NCI-H2171 treated with DMSO at 0.1 percent for 48 hours (cell line): ENCODE measurements at regions not wholly inside any gene's neighbourhood (a gene's known extent, or its start where the extent isn't known, plus 50 kb on each side); places are given as distances from the start of the nearest gene placed in this dataset.

Experiments
- DNase-seq: peaks from one replicate; lab custom pipeline; 2025; lab: John Stamatoyannopoulos, UW

DNA sequence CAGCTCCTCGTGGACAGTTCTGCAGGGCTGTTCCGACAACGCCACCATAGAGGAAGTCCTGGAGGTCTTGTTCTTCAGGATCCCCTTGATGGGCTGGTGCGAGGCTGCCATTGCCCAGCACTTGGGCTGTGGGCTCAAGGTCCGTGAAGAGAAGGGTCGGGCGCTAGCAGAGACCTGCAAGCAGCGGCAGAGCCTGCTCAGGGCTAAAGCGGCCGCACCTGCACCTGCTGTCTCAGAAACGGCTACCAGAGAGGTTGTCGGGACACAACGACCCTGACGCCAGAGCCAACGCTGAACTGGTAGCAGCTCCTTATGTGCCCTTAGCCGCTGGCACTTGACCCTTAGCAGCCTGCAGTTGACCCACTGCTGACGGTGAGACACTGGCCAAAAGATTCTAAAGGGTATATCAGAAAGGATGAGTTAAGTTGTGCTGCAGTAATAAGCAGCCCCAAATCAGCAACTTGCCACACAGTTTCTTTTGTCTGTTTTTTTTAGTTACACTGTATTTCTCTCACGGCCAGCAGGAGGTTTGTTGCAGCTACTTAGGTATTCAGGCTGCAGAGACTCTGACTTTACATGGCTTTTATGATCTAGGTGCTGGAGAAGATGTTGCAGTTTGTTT is 55.5 kb upstream of the ST6GAL2 start:
- no peak for DNase-seq

DNA sequence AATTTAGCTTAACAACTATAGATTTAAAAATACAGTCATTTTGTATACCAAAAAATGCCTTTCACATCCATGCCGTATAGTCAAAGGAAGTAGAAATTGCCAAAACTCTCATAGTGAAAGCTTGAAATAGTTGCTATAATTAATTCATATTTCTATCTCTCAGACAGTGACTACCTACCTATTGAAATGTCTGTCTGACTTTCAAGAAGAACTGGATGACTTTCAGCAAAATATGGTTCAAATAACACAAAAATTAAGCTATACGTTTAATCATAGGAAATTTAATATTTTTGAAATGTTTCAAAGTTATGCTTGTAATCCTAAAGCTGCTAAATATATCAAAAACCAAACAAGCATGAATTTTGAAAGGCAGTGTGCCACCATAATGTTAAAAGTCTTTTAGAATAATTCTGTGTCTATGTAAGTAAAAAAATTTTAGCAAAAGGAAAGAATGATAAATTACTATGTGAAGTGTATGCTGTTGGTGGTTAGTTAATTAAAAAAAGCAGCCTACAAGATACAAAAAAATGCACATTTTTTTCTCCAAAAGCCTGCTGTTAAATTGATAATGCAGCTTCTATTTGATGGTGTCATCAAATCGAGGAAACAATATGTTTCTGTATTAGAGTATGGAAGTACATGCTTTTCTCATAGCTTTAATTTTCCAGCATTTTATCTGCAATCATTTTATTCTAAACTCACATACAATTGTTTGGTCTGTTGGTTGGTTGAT is 57.7 kb upstream of the ST6GAL2 start:
- DNase-seq, result no peak

DNA sequence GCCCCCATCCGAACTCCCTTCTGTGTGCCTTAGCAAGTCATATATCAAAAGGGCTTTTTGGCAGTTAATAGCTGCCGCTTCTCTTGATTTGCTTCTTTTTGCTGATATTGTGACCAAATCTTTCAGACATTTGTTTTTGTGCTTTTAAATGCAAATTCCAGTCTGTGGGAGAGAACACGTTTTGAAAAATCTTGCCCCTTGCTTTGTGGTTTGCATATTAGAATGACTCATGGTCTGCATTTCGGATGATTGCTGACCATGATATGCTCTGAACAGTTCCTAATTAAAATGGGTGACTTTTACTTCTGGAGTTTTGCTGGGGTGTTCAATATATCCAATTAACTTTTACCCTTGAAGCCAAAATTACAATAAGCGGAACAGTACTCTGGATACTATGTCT is 58.2 kb upstream of the ST6GAL2 start:
- DNase-seq, result no peak

DNA sequence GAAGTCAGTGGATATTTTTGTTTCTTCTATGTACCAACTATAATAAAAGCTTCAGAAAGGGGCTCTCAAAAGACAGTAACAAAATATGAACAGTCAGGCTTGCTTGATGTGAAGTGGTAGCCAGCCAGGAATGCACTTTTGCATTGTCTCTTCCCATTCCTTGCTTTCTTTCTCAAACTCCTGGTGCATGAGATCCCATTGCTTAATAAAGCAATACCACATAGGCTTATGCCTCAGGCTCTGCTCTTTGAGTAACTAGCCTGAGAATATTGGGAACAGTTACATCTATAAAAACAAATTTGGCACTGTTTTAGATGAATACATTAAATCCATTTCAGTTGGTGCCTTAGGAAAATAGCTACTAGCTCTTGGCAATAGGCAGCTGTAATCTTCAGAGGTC is 62.6 kb upstream of the ST6GAL2 start:
- no peak for DNase-seq

DNA sequence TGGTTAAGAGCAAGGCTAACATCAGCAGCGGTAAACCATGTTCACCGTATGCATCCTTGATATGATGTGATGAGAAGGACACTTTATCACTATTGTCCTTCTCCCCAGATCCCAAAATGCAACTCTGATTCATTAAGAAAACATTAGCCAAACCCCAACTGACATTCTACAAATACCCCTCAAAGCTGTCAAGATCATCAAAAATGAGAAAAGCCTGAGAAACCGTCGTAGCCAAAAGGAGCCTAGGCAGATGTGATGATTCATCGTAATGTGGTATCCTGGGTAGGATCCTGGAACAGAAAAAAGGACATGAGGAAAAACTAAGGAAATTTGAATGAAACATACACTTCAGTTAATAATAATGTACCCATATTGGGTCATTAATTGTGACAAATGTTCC is 67.3 kb upstream of the ST6GAL2 start:
- DNase-seq, result no peak

DNA sequence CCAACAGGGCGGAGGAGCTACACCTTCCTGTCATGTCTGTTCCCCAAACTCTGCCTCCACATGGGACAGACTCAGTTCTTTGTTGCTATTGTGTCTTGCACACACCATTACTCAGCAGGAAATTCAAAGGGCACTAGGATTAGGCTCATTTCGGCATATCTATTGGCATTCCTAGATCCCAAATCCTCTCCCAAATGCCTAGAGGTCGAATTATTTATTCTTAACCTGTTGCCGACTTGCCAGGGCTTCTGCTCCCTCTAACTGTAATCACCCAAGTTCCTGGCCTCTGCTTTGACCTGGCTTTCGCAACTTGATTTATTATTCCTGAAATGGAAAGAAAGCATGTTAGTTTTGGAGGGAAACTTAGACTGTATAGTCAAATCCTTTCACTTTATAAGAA is 67.8 kb upstream of the ST6GAL2 start:
- no peak for DNase-seq

DNA sequence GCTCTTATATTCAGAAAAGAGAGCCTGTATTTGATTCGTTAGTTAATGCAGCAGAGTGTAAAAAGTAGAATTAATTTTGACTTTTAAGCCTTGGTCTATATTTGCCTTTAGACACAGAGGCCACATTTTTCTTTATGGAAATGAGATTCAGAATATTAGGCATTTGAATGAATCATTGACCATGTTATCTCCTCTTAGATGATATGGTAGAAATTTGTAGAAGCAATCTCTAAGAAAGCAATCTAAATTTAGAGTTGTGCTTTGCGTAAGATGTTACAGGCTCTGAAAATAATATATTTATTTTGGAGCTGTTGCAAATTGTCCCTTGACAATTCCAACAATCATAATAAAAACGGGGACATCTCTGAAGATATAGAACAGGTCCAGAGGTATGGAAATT is 68.3 kb upstream of the ST6GAL2 start:
- DNase-seq, result no peak

DNA sequence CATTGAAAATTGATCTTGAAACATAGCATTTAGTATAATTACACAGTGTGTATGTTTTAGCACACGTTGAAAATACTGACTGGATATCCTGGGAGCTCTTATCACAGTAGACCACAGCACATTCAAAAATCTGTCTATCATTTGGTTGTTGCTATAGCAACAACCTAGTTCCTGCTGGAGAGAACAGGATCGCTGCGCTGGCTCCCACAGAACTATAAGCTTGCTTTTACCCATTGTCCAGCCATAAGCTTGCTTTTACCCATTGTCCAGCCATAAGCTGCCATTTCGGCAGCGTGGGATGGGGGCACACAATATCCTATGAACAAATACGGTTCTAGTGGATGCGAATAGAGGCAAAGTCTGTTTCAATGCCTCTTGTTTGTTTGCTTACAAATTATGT is 70.4 kb upstream of the ST6GAL2 start:
- DNase-seq, result no peak

DNA sequence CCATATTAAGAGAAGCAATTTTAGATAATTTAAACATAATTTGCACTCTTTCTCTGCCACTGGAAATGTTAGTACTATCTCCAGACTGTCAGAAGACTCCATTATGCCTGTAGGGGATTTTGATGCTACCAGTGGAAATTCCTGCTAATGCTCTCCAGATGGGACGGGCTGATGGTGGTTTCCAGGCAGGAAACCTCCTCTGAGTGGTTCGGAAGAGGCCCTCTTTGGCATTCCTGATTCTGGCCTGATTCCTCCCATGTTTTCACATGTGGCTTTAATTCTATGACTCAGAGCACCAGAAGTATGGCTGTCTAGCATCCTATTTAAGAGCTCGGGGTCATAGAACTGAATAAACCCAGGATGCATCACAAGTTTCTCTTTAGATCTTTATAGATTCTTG is 70.9 kb upstream of the ST6GAL2 start:
- no peak for DNase-seq

DNA sequence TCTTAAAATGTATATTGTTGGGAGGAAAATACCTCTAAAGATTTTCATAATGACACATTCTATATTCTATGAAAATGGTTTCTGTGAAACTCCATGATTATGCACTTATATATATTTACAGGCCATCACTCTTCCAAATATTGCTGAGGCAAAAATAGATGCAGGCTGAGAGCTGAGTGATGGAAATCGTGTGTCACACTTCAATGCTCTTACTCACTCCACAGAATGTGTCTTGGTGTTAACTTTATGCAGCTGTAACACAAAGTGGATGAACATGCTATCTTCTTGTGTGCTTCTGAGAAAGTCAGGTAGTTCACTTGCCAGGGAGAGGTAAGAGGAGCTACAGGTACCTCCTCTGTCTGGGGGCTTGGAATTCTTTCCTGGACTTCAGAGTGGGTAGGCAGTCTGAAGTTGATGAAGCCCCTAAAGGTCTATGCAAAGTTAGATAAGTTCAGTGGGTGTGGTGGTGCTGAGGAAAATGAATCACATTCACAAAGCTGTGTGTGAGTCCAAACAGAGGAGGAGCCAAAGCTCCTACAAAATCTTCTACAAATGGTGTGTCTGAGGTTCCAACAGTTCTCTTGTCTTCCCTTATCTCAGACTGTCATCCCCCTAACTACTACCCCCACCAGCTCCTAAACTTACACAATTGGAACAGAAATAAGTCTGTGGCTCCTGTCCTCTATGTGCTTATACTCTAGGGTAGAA is 74.2 kb upstream of the ST6GAL2 start:
- DNase-seq, result no peak

DNA sequence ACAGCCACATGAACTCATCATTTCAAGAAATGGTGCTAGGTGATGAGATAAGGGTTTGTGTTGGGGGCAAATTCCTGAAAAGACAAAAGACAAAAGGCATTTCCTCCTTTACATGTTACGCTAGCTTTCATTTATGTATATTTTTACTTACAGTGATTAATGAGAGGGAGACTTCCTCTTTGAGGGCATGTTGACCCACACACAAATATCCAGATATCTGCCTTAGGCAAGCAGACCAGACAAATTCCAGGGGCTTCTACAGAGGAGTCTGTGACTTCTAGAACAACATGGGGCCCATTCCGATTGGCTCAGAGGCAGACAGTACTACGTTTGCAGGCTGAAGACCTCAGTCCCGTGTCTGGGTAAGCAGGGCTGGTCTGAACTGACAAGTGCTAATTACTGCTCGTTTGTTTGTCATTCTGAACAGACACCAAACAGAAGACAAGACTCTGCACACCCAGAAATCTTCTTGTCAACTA is 74.8 kb upstream of the ST6GAL2 start:
- DNase-seq, result no peak

DNA sequence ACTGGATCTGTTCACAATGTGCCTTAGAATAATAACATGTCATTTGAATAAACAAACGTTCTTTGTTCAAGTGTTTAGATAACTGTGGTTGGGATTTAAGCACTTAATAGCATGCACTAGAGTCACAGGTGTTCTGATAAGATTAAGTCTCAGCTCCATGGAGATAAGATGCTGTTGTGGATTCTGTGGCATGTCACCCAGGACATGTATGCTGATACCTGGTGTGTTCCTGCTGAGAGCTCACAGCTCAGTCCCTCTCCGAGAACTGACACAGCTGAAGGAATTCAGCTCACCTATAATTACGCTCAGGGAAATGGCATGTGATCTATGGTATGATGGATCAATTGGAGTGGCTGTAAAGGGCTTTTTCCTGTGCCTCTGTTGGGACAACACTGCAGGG is 75.4 kb upstream of the ST6GAL2 start:
- DNase-seq, result no peak

DNA sequence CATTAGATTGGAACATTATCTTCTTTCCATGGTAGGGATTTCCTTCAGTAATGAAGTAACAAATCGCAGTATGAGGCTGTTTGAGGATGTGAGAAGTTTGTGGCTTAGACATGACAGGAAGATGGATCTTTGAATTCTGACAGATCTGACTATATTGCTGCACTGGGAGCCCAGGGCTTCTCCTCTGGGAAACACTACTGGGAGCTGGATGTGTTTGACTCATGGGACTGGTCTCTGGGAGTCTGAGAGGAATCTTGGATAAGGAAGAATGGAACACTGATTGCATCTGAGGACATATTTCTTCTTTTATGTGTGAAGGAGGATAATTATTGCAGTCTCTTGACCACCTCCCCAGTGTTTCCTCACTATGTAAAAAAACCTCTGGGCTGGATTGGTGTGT is 77.2 kb upstream of the ST6GAL2 start:
- DNase-seq, result no peak

DNA sequence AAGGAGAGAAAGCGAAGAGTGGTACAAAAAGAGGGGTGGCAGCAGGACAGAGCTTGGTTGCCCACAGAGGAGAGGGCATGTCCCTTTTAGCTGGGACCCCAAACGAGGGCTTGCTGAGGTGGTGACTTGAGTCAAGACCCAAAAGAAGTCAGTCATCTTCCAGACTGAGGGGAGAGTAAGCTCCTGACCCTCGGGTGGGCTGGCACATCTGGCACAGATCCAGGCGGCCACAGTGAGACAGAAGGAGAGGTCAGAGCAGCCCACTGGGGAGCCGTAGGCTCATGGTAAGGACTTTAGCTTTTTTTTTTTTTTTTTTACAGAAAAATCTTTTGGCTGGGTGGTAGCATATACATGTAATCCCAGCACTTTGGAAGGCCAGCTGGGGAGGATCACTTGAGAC is 77.9 kb upstream of the ST6GAL2 start:
- no peak for DNase-seq

DNA sequence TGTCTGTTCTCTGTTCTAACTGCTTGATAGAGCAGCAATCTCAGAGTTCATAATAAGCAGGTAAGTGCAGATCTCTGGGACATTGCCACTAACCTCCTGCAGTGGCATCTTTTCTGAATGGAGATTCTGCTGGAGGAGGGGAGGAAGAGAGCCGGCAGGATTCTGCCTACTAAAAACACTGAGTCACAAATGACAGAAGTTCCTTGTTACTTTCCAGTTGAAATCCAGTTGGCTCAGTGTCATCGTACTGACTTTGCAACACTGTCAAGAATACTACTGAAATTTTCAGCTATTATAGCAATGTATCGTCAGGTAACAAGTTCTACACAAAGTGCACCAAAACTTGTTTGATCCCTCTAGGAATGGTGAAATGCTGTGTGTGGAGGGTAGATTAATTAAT is 79.6 kb upstream of the ST6GAL2 start:
- no peak for DNase-seq

DNA sequence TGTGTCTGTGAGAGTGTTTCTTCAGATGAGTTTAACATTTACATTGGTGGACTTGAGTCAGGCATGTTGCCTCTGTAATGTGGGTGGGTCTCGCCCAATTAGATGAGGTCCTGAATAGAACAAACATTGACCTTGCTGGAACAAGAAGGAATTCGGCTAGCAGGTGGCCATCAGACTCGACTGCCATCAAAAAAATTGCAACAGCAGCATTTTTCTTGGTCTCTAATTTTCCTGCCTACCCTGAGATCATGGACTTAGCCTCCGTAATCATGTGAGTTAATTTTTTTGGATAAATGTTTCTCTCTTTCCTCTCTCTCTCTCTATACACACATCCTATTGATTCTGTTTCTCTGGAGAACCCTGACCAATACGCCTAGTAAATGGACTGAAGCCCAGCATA is 83.8 kb upstream of the ST6GAL2 start:
- DNase-seq, result no peak

DNA sequence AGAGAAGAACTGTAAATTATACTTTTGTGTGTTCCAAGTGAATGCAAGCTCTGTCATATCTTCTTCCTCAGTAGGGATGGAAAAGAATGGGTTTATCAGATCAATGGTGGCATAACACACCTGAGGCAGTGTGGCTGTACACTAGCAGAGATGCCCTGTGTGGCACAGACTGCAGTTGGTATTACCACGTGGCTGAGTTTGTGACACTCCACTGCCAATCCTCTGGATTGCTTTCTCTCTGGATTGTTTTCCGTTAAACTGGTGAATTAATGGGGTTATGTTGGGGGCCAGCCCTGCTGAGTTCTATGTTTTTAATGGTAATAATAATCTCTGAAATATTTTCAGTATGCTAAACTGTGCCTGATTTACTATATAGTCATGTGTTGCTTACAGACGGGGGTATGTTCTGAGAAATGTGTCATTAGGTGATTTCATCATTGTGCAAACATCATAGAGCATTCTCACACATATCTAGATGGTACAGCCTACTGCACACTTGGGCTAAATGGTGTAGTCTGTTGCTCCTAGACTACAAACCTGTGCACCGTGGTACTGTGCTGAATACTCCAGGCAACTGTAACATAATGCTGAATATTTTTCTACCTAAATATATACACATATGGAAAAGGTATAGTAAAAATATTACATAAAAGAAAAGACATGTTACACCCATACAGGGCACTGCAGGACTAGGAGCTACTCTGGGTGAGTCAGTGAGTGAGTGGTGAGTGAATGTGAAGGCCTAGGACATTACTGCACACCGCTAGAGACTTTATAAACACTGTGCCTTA is 84.7 kb upstream of the ST6GAL2 start:
- DNase-seq, result no peak

DNA sequence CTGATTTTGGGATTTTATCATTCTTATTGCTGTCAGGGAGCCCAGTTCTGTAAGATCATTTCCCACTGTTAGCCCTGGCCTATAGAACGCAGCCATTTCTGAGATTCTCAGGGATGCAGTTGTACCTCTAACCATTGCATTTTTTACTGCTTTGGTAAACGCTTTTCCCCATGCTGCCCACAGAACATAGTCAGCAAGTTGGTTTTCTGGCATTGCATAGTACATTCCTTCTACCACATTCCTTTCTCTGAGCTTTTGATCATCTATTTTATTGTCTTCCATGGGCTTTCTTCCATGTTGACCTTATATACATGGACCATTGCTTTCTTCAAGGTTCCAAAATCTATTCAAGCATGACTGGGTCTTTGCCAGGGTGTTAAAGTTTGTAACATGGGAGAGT is 86.8 kb upstream of the ST6GAL2 start:
- no peak for DNase-seq

DNA sequence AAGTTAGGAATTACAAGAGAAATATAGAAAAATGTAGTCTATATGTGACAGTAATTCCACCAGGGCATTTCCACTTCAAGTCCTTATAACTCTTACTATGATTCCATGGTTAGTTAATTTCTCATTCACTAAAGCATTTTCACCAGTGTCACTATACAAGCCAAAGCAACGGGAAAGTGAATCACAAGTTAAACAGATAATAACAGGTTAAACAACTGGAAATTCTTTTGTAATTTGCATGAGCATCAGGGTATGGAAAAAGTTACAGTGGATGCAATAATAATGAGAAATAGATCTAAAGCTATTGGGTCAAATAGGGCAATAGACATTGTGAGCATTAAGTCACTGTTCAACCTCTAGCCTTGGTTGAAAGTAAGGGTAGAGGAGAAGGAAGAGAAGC is 88.9 kb upstream of the ST6GAL2 start:
- DNase-seq, result no peak

DNA sequence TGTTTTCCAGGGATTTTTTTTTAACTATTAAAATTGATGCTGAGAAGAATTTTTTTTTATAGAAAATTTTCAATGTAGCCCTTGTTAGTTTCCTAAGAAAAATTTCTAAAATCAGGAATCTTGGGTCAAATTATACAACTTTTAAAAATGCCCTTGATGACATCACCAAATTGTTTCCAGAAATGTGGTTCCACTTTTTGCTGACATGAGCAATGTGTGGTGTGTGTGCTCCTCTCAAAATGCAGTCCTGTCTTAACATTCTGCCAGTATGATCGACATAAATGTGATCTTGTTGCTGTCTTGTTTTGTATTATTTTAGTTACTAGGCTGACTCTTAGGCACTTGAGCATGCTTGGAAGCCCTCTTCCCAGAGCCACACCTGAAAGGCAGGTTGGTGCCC is 89.7 kb upstream of the ST6GAL2 start:
- no peak for DNase-seq

DNA sequence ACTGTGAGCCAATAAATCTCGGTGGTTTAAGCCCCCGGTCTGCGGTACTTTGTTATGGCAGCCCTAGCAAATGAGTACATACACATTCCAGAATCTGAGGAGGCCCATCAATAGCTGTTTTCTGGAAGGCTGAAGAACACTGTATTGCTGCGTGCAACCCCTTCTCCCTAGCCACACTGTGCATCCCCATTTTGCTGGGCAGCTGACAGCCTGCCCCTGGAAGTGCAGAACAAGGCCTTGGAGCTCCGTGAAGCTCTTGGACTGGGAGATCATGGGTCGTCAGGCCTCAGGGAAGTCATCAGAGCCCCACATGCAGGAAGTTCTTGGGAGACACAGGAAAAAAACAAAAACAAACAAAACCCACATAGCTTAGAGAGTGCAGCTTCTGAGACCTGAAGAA is 90.6 kb upstream of the ST6GAL2 start:
- no peak for DNase-seq

DNA sequence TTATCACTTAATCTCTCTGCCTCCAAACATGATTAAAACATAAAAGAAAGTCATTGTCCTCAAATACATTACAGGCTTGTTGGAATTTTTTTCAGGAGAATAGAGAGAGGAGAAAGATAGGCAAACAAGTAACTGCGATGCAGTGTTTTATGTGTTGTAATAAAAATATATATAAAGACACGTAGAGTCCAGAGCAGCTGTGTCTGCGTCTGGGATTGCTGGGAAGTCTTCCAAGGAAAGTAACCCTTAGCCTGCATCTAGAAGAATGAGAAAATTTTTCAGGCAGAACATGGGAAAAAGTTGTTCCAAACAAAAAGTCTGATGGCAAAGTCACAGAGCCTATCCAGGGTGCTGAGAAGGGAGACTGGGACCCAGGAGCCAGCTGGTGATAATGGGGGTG is 91.8 kb upstream of the ST6GAL2 start:
- DNase-seq, result no peak

DNA sequence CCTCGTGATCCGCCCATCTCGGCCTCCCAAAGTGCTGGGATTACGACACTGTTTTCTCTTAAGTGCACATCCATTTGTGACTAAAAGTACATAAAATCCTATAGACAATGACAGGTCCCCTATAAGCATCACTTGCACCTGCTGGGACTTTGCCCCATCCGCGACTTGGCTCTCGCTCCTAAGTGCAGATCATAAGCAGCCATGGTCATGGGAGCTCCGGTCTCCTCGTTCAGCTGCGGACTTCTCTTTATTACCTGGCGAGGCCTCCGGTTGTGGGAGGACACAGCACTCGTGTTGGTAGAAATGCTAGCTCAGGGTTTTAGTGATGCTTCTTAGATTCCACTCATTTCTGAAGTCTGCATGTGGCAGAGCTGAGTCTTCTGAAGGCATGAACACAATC is 92.7 kb upstream of the ST6GAL2 start:
- no peak for DNase-seq
